Duodenal mucosa (tissue), 2 donors: ENCODE measurements at regions not wholly inside any gene's neighbourhood (a gene's known extent, or its start where the extent isn't known, plus 50 kb on each side); places are given as distances from the start of the nearest gene placed in this dataset.

Experiments
- H3K27ac ChIP-seq: one replicate; pipeline ENCODE4 v1.7.0; 2013; ENCODE audit warnings: low read depth, low read length
- H3K27me3 ChIP-seq, 2 donors: one replicate each; pipeline ENCODE4 v1.7.0; 2013; ENCODE audit warnings: low read length in 2 of 2, control low read depth in 1 of 2; ENCODE audit not compliant: insufficient read depth in 2 of 2, control insufficient read depth in 1 of 2
- H3K36me3 ChIP-seq, 2 donors: one replicate each; pipeline ENCODE4 v1.7.0; 2013; ENCODE audit warnings: low read length in 2 of 2, control low read depth in 1 of 2; ENCODE audit not compliant: insufficient read depth in 2 of 2, control insufficient read depth in 1 of 2
- H3K4me1 ChIP-seq, 2 donors: one replicate each; pipeline ENCODE4 v1.7.0; 2013; ENCODE audit warnings: low read length in 2 of 2, control low read depth in 1 of 2; ENCODE audit not compliant: insufficient read depth in 2 of 2, control insufficient read depth in 1 of 2
- H3K4me3 ChIP-seq, 2 donors: one replicate each; pipeline ENCODE4 v1.7.0; 2013; ENCODE audit warnings: low read length in 2 of 2, low read depth in 1 of 2
- H3K9ac ChIP-seq, 2 donors: one replicate each; pipeline ENCODE4 v1.7.0; 2013; ENCODE audit warnings: low read length in 2 of 2, low read depth in 1 of 2
- H3K9me3 ChIP-seq, 2 donors: one replicate each; pipeline ENCODE4 v1.7.0; 2013; ENCODE audit warnings: low read length in 2 of 2, control low read depth in 1 of 2; ENCODE audit not compliant: control insufficient read depth in 1 of 2

DNA sequence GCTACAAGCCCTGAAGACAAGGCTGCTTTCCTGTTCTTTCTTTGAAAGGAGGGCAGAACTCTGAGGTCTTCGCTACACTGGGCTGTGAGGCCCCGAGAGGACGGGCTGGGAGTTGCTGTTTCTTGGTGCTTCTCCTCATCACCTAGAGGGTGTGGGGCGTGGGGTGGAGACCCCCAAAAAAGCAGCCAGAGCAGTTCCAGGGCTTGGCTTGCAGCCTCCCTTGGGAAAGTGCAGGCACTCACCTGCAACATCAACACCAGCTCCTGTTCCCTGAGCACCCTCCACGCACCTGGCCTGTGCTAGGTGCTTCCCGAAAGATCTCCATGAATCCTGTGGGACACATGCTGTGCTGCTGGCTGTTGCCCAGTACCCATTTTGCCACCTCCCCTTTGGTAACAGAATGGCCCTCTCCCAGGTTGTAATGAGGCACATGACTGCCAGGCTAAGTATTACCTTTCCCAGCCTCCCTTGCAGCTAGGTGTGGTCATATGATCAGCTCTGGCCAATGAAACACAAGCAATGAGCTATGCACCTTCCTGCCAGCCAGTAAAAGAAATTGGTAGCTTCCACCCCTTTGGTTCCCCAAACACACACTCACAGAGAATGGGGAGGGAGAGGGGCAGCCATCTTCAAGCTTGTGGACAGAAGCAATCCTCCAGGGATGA, 146.0 kb downstream of the C9orf50 start:
- Histone ChIP-seq H3K9me3 (peaks cover 0 to 5% of the 10 kb centered on the region in 2 donors), H3K27ac (no peak overlapping the region), H3K27me3 (no peaks in the 10 kb centered on the region), H3K36me3 (no peaks in the 10 kb centered on the region), H3K4me3 (no peak overlapping the region), H3K4me1 (no peaks in the 10 kb centered on the region), H3K9ac (no peak overlapping the region)

GRCh38 chr9:129473523-129474244, 147.2 kb downstream of the C9orf50 start:
- Histone ChIP-seq H3K36me3 (no peaks in the 10 kb centered on the region), H3K27ac (no peak overlapping the region), H3K27me3 (no peaks in the 10 kb centered on the region), H3K4me3 (no peak overlapping the region), H3K4me1 (no peaks in the 10 kb centered on the region), H3K9ac (no peak overlapping the region), H3K9me3 (peaks cover 0 to 5% of the 10 kb centered on the region in 2 donors)

GRCh38 chr9:129472651-129473102, 148.2 kb downstream of the C9orf50 start:
- no peak overlapping the region for H3K27ac ChIP-seq
- no peaks in the 10 kb centered on the region for H3K4me1 ChIP-seq
- no peak overlapping the region for H3K9ac ChIP-seq

GRCh38 chr9:129471201-129472019, 149.5 kb downstream of the C9orf50 start:
- Histone ChIP-seq H3K27me3 (no peaks in the 10 kb centered on the region), H3K36me3 (no peaks in the 10 kb centered on the region), H3K9me3 (peaks cover 0 to 5% of the 10 kb centered on the region in 2 donors), H3K4me3 (no peak overlapping the region), H3K9ac (no peak overlapping the region), H3K27ac (no peak overlapping the region), H3K4me1 (no peaks in the 10 kb centered on the region)

More at GRCh38 chr9:129472651-129473102, 148.2 kb downstream of the C9orf50 start:
- Histone ChIP-seq H3K9me3 (peaks cover 0 to 5% of the 10 kb centered on the region in 2 donors), H3K27me3 (no peaks in the 10 kb centered on the region), H3K4me3 (no peak overlapping the region), H3K36me3 (no peaks in the 10 kb centered on the region)

GRCh38 chr9:129469988-129470316, 150.9 kb downstream of the C9orf50 start:
- H3K9me3 ChIP-seq = peaks cover 0 to 3% of the 10 kb centered on the region in 2 donors
- no peak overlapping the region for H3K27ac ChIP-seq
- H3K9ac ChIP-seq = no peak overlapping the region
- no peaks in the 10 kb centered on the region for H3K36me3 ChIP-seq
- no peak overlapping the region for H3K4me3 ChIP-seq
- H3K4me1 ChIP-seq = peaks cover 5 to 8% of the 10 kb centered on the region in 2 donors
- H3K27me3 ChIP-seq = no peaks in the 10 kb centered on the region

DNA sequence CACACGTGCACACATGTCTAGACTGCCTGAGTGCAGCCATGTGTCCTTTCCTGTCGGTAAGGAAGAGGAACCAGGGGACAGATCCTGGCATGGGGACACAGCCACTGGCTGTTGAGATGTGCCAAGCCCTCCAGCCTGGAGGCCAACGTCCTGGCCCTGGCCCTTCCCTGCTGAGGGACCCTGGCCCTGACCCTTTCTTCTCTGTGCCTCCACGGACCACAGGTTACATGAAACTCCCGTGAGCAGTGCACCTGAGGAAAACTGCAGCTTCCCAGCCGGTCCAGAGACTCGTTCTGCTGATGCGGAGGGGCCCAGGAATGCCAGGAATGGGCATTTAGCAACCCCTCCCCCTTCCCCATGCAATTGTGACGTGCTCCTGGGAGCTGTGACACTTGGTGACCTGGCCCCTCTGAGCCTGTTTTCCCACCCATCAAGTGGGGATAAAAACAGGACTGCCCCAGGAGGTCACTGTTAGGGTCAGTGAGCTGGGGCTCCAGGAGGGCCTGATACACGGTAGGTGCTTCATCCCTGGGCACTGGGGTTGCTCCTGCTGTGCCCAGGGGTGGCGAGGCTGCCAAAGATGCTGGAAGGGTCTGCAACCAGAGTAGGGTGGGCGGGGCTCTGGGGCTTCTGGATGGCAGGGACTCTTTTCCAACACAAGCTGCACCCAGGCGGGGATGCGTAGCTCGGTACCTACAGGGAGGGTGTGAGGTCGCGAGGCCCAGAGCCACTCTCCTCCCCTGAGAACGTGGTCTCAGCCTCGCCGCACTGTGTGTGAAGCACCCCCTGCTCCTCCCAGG, 151.5 kb downstream of the C9orf50 start:
- no peaks in the 10 kb centered on the region for H3K27me3 ChIP-seq
- H3K27ac ChIP-seq = no peak overlapping the region
- H3K9ac ChIP-seq = no peak overlapping the region
- no peaks in the 10 kb centered on the region for H3K36me3 ChIP-seq
- no peaks in the 10 kb centered on the region for H3K9me3 ChIP-seq
- H3K4me3 ChIP-seq = no peak overlapping the region
- H3K4me1 ChIP-seq = peaks cover 5 to 8% of the 10 kb centered on the region in 2 donors

- Histone ChIP-seq H3K9me3 (no peaks in the 10 kb centered on the region), H3K27me3 (no peaks in the 10 kb centered on the region), H3K27ac (no peak overlapping the region), H3K36me3 (no peaks in the 10 kb centered on the region), H3K4me3 (no peak overlapping the region), H3K9ac (no peak overlapping the region), H3K4me1 (peaks cover 5 to 8% of the 10 kb centered on the region in 2 donors)
Observed at GRCh38 chr9:129467739-129468666, 152.9 kb downstream of the C9orf50 start.

- H3K9ac ChIP-seq = no peak overlapping the region
- H3K9me3 ChIP-seq = no peaks in the 10 kb centered on the region
- H3K27me3 ChIP-seq = no peaks in the 10 kb centered on the region
- no peak overlapping the region for H3K27ac ChIP-seq
- no peak overlapping the region for H3K4me3 ChIP-seq
- H3K4me1 ChIP-seq = peaks cover 5 to 8% of the 10 kb centered on the region in 2 donors
- H3K36me3 ChIP-seq = no peaks in the 10 kb centered on the region
Observed at GRCh38 chr9:129467004-129467588, 153.8 kb downstream of the C9orf50 start.
